ENCODE measurements at regions not wholly inside any gene's neighbourhood (a gene's known extent, or its start where the extent isn't known, plus 50 kb on each side); places are given as distances from the start of the nearest gene placed in this dataset.

- TF ChIP-seq CTCF (IDR thresholded peaks at IDR 0.05; ENCODE audit: low read depth, low read length, missing input control) (no peak), SP1 (IDR thresholded peaks at IDR 0.05) (no peak), ATF3 (IDR thresholded peaks at IDR 0.05) (no peak), EGR1 (IDR thresholded peaks at IDR 0.05; ENCODE audit: low read depth in 2 of 2) (no peak), HNF4G (IDR thresholded peaks at IDR 0.05) (no peak), RXRA (IDR thresholded peaks at IDR 0.05) (no peak), RAD21 (IDR thresholded peaks at IDR 0.05) (no peak)
These were observed 62.1 kb upstream of the AMOTL1 start for GRCh38 chr11:94705891-94706615.
